ENCODE measurements at regions not wholly inside any gene's neighbourhood (a gene's known extent, or its start where the extent isn't known, plus 50 kb on each side); places are given as distances from the start of the nearest gene placed in this dataset.

DNA sequence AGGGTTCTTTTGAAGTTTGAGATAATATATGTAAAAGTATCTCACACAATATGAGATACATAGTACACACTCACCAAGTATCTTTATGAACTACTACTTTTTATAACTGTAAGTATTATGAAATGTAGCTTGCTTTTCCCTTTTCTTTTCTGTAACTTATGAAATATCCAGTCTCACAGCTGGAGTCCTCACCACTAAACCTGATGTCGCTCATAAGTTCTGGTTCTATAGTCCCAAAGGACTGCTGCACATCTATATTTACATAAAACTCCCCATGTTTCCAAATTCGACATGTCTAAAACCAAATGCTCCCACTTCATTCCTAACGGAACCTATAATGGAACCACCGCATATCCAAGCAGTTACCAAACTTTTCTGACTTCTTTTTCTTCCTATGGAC, 186.5 kb upstream of the SLC7A11 start:
- intact Hi-C loops (cut with DNase I), result no loop called here
- H3K27me3 ChIP-seq, result no peaks in the 10 kb centered on the region
- no peak overlapping the region for H3K4me3 ChIP-seq
- H3K36me3 ChIP-seq, result no peaks in the 10 kb centered on the region
- WGBS, result 83% methylated on average over 4 of the region's 4 CpGs
- no peak for DNase-seq (ENCODE audit: extremely low spot score)
- TF ChIP-seq POLR2AphosphoS5 (IDR thresholded peaks at IDR 0.05), result no peak
- no peak for TF ChIP-seq CTCF (IDR thresholded peaks at IDR 0.05)
- no peak for TF ChIP-seq EP300 (IDR thresholded peaks at IDR 0.05)
- no peak for TF ChIP-seq POLR2A (IDR thresholded peaks at IDR 0.05; ENCODE audit: low read depth)
- H3K27ac ChIP-seq (replicated peaks in 1 of 4), result no peak overlapping the region
- H3K4me1 ChIP-seq, result no peaks in the 10 kb centered on the region
- H3K9me3 ChIP-seq, result peaks cover 0 to 4% (median 0%) of the 10 kb centered on the region in 4 donors

DNA sequence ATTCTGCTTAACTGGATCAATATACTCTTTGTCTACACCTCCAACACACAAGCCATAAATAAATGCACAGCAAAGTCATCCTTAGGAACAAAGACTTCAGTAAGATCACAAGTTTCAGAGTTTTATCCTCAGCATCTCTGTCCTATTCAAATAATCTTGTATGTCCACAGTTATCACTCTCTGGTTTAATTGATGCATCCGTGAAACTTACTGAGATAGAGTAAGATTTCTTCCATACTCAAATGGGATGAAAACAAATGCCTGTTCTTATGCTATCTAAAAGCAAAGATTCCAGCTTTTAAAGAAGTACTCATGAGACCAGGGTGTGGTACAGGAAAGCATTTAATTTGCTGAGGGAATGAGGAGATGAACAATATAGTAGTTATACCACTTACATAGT, 184.6 kb upstream of the SLC7A11 start:
- intact Hi-C loops (cut with DNase I), result no loop called here
- 92% methylated on average over 1 of the region's 1 CpG for WGBS
- no peak overlapping the region for H3K4me3 ChIP-seq

GRCh38 chr4:138420471-138420870, 178.3 kb upstream of the SLC7A11 start:
- Histone ChIP-seq H3K4me1 (no peaks in the 10 kb centered on the region), H3K4me3 (no peak overlapping the region), H3K27ac (replicated peaks in 1 of 4) (no peak overlapping the region), H3K36me3 (no peaks in the 10 kb centered on the region), H3K27me3 (no peaks in the 10 kb centered on the region), H3K9me3 (no peaks in the 10 kb centered on the region)
- DNase-seq (ENCODE audit: extremely low spot score), result no peak
- intact Hi-C loops (cut with DNase I), result no loop called here
- WGBS, result 76% methylated on average over 1 of the region's 1 CpG
- TF ChIP-seq POLR2A (IDR thresholded peaks at IDR 0.05; ENCODE audit: low read depth) (no peak), EP300 (IDR thresholded peaks at IDR 0.05) (no peak), CTCF (IDR thresholded peaks at IDR 0.05) (no peak), POLR2AphosphoS5 (IDR thresholded peaks at IDR 0.05) (no peak)

More for the DNA sequence above, 184.6 kb upstream of the SLC7A11 start:
- Histone ChIP-seq H3K27ac (replicated peaks in 1 of 4) (no peak overlapping the region), H3K9me3 (no peaks in the 10 kb centered on the region), H3K36me3 (no peaks in the 10 kb centered on the region), H3K4me1 (no peaks in the 10 kb centered on the region), H3K27me3 (no peaks in the 10 kb centered on the region)
- no peak for DNase-seq (ENCODE audit: extremely low spot score)
- TF ChIP-seq POLR2AphosphoS5 (IDR thresholded peaks at IDR 0.05) (no peak), CTCF (IDR thresholded peaks at IDR 0.05) (no peak)

DNA sequence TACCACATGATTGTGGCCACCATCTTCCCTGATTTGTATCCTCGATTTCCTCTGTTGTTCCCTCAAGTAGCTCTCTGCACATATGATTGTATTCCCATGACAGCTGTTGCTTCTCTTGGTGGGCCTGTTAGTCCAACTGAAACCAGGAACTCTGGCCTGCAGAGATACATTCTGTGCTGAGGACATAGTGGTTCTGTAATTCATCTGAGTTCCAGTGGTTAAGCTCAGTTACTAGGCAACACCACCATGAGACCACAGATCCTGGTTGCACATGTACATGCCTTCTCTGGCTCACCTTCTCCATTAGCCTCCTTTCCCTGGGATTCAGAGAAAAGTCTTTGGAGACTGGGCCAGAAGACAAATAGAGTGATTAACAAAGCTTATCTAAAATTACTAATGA, 172.1 kb upstream of the SLC7A11 start:
- H3K36me3 ChIP-seq, result no peaks in the 10 kb centered on the region
- no peak for DNase-seq (ENCODE audit: extremely low spot score)
- H3K27me3 ChIP-seq, result no peaks in the 10 kb centered on the region
- H3K4me1 ChIP-seq, result no peaks in the 10 kb centered on the region
- TF ChIP-seq CTCF (IDR thresholded peaks at IDR 0.05), result no peak
- no peak for TF ChIP-seq POLR2AphosphoS5 (IDR thresholded peaks at IDR 0.05)
- TF ChIP-seq EP300 (IDR thresholded peaks at IDR 0.05), result no peak
- TF ChIP-seq POLR2A (IDR thresholded peaks at IDR 0.05; ENCODE audit: low read depth), result no peak
- H3K27ac ChIP-seq (replicated peaks in 1 of 4), result no peak overlapping the region
- intact Hi-C loops (cut with DNase I), result no loop called here
- H3K9me3 ChIP-seq, result no peaks in the 10 kb centered on the region
- no peak overlapping the region for H3K4me3 ChIP-seq
- WGBS, result 88% methylated on average over 1 of the region's 1 CpG

DNA sequence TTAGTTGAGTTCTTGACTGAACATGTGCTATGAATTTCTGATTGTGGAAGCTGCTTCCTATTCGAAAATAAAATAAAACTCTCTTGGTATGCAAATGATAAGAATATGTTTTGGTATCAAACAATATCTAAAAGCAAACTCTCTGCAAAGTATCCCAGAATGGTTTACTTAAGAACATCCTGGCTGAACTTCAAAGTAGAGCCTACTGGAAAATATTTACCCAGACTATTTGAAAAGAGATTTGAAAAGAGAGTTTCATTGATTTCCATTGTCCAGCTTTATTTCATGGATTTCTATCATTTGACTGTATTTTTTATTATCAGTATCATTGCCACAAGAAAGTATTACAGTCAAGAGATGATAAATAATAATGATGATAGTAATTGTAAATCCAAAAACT, 171.1 kb upstream of the SLC7A11 start:
- DNase-seq (ENCODE audit: extremely low spot score), result no peak
- 88% methylated on average over 1 of the region's 1 CpG for WGBS
- Histone ChIP-seq H3K36me3 (no peaks in the 10 kb centered on the region), H3K27me3 (no peaks in the 10 kb centered on the region), H3K4me1 (no peaks in the 10 kb centered on the region), H3K4me3 (no peak overlapping the region), H3K9me3 (no peaks in the 10 kb centered on the region), H3K27ac (replicated peaks in 1 of 4) (no peak overlapping the region)
- intact Hi-C loops (cut with DNase I), result no loop called here
- no peak for TF ChIP-seq EP300 (IDR thresholded peaks at IDR 0.05)
- no peak for TF ChIP-seq CTCF (IDR thresholded peaks at IDR 0.05)
- no peak for TF ChIP-seq POLR2AphosphoS5 (IDR thresholded peaks at IDR 0.05)
- no peak for TF ChIP-seq POLR2A (IDR thresholded peaks at IDR 0.05; ENCODE audit: low read depth)

All from esophagus muscularis mucosa (tissue), 4 donors.